ENCODE measurements at regions not wholly inside any gene's neighbourhood (a gene's known extent, or its start where the extent isn't known, plus 50 kb on each side); places are given as distances from the start of the nearest gene placed in this dataset.
"Not testable (repeated sequence)": the region's sequence is repeated elsewhere in the genome, so short reads cannot be mapped to it uniquely, and the experiment has no call there.

- no peaks in the 10 kb centered on the region for H3K27me3 ChIP-seq
- H3K9me3 ChIP-seq: no peaks in the 10 kb centered on the region; the same call in 1 of the 2 replicates
- H3K4me3 ChIP-seq: no peak overlapping the region
- no peak for DNase-seq
- H3K36me3 ChIP-seq: no peaks in the 10 kb centered on the region
Observed at GRCh38 chr10:113488186-113488585, 64.7 kb upstream of the HABP2 start.

GRCh38 chr10:113489522-113489921, 63.3 kb upstream of the HABP2 start:
- not testable (repeated sequence) for H3K27me3 ChIP-seq, DNase-seq, H3K9me3 ChIP-seq, H3K36me3 ChIP-seq, H3K4me3 ChIP-seq

GRCh38 chr10:113491967-113492565, 60.8 kb upstream of the HABP2 start:
- H3K9me3 ChIP-seq: no peaks in the 10 kb centered on the region; the same call in 1 of the 2 replicates
- no peak overlapping the region for H3K4me3 ChIP-seq
- no peak for DNase-seq
- no peaks in the 10 kb centered on the region for H3K36me3 ChIP-seq
- H3K27me3 ChIP-seq: no peaks in the 10 kb centered on the region

- Histone ChIP-seq H3K27me3 (no peaks in the 10 kb centered on the region), H3K4me3 (no peak overlapping the region), H3K9me3 (no peaks in the 10 kb centered on the region; the same call in 1 of the 2 replicates), H3K36me3 (no peaks in the 10 kb centered on the region)
- DNase-seq: peak; percentile 70
Observed at GRCh38 chr10:113493195-113493594, 59.7 kb upstream of the HABP2 start.

- Histone ChIP-seq H3K4me3 (no peak overlapping the region), H3K27me3 (no peaks in the 10 kb centered on the region), H3K36me3 (no peaks in the 10 kb centered on the region), H3K9me3 (no peaks in the 10 kb centered on the region; the same call in 1 of the 2 replicates)
- peak; percentile 52 for DNase-seq
Observed at GRCh38 chr10:113493882-113494301, 59.0 kb upstream of the HABP2 start.

GRCh38 chr10:113494761-113495160, 58.1 kb upstream of the HABP2 start:
- Histone ChIP-seq H3K9me3 (no peaks in the 10 kb centered on the region; the same call in 1 of the 2 replicates), H3K4me3 (no peak overlapping the region)
- DNase-seq: no peak

GRCh38 chr10:113495553-113495952, 57.3 kb upstream of the HABP2 start:
- Histone ChIP-seq H3K27me3 (no peaks in the 10 kb centered on the region), H3K36me3 (no peaks in the 10 kb centered on the region), H3K9me3 (no peaks in the 10 kb centered on the region; the same call in 1 of the 2 replicates), H3K4me3 (no peak overlapping the region)
- no peak for DNase-seq

More at GRCh38 chr10:113494761-113495160, 58.1 kb upstream of the HABP2 start:
- Histone ChIP-seq H3K27me3 (no peaks in the 10 kb centered on the region), H3K36me3 (no peaks in the 10 kb centered on the region)

- Histone ChIP-seq H3K4me3 (no peak overlapping the region), H3K27me3 (no peaks in the 10 kb centered on the region), H3K36me3 (no peaks in the 10 kb centered on the region), H3K9me3 (no peaks in the 10 kb centered on the region; the same call in 1 of the 2 replicates)
- DNase-seq: no peak
Observed at GRCh38 chr10:113496111-113497109, 56.4 kb upstream of the HABP2 start.

GRCh38 chr10:113497198-113497597, 55.7 kb upstream of the HABP2 start:
- Histone ChIP-seq H3K36me3 (no peaks in the 10 kb centered on the region), H3K9me3 (no peaks in the 10 kb centered on the region; the same call in 1 of the 2 replicates), H3K4me3 (no peak overlapping the region), H3K27me3 (no peaks in the 10 kb centered on the region)
- DNase-seq: no peak

GRCh38 chr10:113498997-113499396, 53.9 kb upstream of the HABP2 start:
- Histone ChIP-seq H3K36me3 (no peaks in the 10 kb centered on the region), H3K9me3 (no peaks in the 10 kb centered on the region), H3K27me3 (no peaks in the 10 kb centered on the region), H3K4me3 (no peak overlapping the region)
- no peak for DNase-seq

- Histone ChIP-seq H3K9me3 (no peaks in the 10 kb centered on the region), H3K27me3 (no peaks in the 10 kb centered on the region), H3K36me3 (no peaks in the 10 kb centered on the region), H3K4me3 (no peak overlapping the region)
- no peak for DNase-seq
Observed at GRCh38 chr10:113499806-113500205, 53.0 kb upstream of the HABP2 start.

GRCh38 chr10:113501031-113501430, 51.8 kb upstream of the HABP2 start:
- not testable (repeated sequence) for DNase-seq, H3K9me3 ChIP-seq, H3K27me3 ChIP-seq

More at GRCh38 chr10:113501031-113501430, 51.8 kb upstream of the HABP2 start:
- not testable (repeated sequence) for H3K36me3 ChIP-seq, H3K4me3 ChIP-seq

Data from MG63 (cell line).